AG09319 (cell line): ENCODE measurements at regions not wholly inside any gene's neighbourhood (a gene's known extent, or its start where the extent isn't known, plus 50 kb on each side); places are given as distances from the start of the nearest gene placed in this dataset.
"Not testable (repeated sequence)": the region's sequence is repeated elsewhere in the genome, so short reads cannot be mapped to it uniquely, and the experiment has no call there.

Experiments used
- DNase-seq: peaks from one replicate; pipeline ENCODE4 v3.0.0-alpha.2; 2010; ENCODE audit warnings: low read depth; ENCODE audit errors: extremely low read depth
- TF ChIP-seq, protein P1 (sequence below): IDR thresholded peaks from 2 replicates; pipeline ENCODE4 v1.5.1; 2011; ENCODE audit warnings: low read depth, mild to moderate bottlenecking, inconsistent platforms, low read length, moderate library complexity

DNA sequence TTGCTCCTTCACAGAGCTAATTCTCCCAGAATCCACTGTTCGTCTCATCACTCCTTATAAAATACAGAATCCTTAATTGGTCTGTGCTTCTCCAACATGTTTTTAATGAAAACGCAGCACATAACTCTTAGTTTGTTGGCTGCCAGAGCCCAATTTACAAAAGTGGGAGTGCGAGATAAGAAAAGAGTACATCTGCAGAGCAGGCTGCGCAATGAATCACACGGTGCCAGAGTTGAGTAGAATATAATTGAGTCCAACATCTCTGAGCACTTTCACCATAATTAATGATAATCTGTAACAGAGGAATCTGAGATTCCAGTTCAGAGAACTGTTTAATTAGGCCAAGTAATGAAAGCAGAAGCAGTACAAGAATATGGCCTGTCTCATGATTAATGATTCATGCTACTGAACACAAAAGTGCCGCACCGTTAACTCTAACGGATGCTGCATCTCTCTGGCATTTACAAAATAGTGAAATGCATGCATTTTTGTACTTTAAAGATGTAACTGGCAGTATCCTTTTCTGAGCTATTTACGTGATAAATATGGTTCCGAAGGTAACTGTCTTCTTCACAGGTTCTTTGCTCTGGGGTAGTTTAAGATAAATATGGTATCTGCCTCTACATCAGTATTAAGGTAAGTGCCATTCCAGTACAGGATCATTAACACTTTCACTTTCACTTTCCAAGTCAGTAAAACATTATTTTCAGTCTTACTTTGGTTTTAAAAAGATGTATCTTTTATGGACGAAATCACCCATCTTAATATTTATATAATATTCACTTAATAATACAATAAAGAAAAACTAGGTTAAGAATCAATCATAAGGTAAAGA lies 785.6 kb downstream of the NR4A2 start:
- DNase-seq = no peak
- TF ChIP-seq, protein P1, sequence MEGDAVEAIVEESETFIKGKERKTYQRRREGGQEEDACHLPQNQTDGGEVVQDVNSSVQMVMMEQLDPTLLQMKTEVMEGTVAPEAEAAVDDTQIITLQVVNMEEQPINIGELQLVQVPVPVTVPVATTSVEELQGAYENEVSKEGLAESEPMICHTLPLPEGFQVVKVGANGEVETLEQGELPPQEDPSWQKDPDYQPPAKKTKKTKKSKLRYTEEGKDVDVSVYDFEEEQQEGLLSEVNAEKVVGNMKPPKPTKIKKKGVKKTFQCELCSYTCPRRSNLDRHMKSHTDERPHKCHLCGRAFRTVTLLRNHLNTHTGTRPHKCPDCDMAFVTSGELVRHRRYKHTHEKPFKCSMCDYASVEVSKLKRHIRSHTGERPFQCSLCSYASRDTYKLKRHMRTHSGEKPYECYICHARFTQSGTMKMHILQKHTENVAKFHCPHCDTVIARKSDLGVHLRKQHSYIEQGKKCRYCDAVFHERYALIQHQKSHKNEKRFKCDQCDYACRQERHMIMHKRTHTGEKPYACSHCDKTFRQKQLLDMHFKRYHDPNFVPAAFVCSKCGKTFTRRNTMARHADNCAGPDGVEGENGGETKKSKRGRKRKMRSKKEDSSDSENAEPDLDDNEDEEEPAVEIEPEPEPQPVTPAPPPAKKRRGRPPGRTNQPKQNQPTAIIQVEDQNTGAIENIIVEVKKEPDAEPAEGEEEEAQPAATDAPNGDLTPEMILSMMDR = no peak

DNA sequence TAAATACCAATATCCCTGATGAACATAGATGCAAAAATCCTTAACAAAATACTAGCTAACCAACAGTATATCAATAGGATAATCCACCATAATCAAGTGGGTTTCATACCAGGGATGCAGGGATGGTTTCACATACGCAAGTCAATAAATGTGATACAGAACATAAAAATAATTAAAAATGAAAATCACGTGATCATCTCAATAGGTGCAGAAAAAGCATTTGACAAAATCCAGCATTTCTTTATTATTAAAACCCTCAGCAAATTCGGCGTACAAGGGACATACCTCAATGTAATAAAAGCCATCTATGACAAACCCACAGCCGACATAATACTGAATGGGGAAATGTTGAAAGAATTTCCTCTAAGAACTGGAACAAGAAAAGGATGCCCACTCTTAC lies 793.5 kb downstream of the NR4A2 start:
- DNase-seq = not testable (repeated sequence)

DNA sequence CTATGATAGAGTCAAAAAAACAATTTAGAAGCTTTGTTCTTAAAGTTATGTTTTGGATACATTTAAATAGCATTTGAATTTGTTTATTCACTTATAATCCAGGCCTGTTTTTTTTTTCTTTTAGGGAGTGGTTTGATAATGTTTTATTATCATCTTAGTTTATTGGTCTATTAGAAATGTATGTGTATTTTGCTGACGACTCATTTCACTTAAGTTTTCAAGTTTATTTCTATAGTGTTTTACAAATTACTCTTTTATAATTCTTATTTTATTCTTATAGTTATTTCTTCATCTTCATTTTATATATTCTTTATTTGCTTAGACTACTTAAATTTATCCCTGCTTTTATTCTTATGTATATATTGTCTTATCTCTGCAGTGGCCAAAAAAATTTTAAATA lies 804.5 kb downstream of the NR4A2 start:
- DNase-seq = no peak
- TF ChIP-seq, protein P1 = no peak

DNA sequence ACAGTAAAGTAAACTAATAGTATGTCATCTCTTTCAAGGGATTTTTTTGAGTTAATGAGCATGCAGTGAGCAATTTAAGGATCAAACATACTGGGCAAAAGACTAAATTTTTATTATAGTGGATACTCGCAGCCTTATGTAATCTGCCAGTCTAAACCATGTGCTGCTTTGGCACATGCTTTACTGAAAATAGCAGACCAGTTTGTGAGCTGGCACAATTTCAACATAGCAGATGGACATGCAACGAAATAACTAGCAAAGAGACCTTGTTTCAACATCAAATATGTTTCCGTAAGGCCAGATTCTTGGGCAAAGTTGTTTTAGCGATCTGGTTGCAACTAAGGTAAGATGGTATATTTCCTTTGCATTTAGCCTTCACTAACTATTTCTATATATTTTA lies 807.3 kb downstream of the NR4A2 start:
- TF ChIP-seq, protein P1 = no peak
- no peak for DNase-seq

DNA sequence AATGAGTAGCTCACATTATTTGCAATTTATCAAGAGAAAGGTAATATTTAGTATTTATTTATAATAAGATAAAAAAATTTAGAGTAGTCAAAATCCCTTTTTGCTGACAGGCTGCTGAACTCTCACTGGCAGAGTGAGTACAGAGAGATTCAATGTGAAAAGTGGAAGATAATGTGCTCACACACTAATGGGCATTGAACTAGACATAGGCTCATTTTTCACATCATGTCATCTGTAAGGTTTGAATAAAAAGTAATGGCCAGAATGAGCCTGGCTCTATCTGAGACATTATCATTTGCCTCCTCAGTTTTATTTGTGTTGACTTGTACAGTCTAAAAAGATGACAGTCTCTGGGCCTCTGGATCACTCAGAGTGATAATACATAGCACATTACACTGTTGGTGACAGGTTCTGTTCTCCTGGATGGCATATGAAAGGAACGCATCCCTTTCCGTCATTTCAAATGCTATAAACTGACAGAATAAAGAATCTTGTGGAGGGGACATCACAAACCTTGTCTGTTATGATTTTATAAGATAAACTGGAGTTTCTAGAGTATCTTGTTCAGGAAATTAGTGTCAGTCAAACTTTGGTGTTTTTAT lies 812.9 kb downstream of the NR4A2 start:
- TF ChIP-seq, protein P1 = no peak

DNA sequence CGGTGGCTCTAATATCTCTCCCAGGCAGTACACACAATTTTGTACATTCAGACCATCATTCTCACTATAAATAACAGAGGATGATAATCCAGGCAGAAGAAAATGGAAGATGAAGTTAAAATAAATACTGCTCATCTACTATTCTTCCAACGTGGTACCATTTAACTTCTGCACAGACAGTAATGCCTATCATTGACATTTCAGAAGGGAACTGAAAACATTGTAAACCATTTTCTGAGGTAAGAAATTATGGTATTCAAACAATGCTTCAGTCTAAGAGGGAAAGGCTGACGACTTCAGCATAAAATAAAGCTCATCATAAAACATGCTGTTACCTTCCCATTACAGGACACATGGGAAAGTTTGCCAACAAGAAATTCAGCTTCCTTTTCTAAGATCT lies 814.4 kb downstream of the NR4A2 start:
- no peak for DNase-seq
- TF ChIP-seq, protein P1 = no peak

More for the DNA sequence above, 812.9 kb downstream of the NR4A2 start:
- DNase-seq = no peak

DNA sequence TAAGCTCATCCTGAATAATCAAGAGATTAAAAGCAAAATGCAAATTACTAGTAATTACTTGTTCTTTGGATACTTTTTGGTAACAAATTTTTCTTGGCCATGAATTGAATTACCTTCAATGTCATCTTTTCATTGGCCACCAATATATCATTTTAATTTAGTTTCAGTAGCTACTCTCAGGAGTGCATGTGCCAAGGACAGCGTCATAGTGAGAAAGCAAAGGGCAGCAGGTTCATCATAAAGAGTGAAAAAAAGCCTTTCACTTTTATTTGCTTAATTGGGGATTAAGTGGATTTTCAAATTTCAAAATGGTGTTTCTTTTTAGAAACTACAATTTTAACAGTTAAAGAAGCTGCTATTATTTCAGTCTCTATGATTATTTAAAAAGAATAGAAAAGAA lies 815.2 kb downstream of the NR4A2 start:
- TF ChIP-seq, protein P1 = no peak
- DNase-seq = no peak
